ENCODE measurements at regions not wholly inside any gene's neighbourhood (a gene's known extent, or its start where the extent isn't known, plus 50 kb on each side); places are given as distances from the start of the nearest gene placed in this dataset.

DNA sequence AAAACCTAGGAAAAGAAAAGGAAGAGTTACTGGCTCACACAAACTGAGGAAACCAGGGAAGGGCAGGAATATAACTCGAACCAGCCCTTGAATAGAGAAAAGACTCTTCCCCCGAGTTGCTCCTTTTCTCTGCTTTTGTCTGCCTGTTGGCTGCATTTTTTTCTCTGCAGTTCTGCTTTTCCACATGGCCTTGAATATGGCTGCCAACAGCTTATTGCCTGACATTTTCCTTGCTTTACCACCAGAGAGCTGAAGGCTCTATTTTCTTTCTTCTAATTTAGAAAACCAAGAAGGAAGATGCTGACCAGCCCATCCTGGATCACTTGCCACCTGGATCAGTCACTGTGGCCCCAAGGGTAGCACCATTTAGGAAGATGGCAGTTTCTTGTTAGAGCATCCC is 164.8 kb upstream of the MAN1A1 start:
- H4K20me1 ChIP-seq (ENCODE audit: insufficient read depth), result no peaks in the 10 kb centered on the region
- H2AFZ ChIP-seq (ENCODE audit: low read depth, low read length), result no peak overlapping the region
- H3K36me3 ChIP-seq (ENCODE audit: insufficient read depth, low read length), result no peaks in the 10 kb centered on the region
- TF ChIP-seq MXI1 (conservative IDR thresholded peaks at IDR 0.05; ENCODE audit: poor library complexity, severe bottlenecking), result no peak
- no peak for TF ChIP-seq EP300 (conservative IDR thresholded peaks at IDR 0.05; ENCODE audit: poor library complexity, severe bottlenecking)
- TF ChIP-seq POLR2AphosphoS5 (IDR thresholded peaks at IDR 0.05), result no peak
- no peak for TF ChIP-seq RAD21 (conservative IDR thresholded peaks at IDR 0.05)
- TF ChIP-seq, protein P1, sequence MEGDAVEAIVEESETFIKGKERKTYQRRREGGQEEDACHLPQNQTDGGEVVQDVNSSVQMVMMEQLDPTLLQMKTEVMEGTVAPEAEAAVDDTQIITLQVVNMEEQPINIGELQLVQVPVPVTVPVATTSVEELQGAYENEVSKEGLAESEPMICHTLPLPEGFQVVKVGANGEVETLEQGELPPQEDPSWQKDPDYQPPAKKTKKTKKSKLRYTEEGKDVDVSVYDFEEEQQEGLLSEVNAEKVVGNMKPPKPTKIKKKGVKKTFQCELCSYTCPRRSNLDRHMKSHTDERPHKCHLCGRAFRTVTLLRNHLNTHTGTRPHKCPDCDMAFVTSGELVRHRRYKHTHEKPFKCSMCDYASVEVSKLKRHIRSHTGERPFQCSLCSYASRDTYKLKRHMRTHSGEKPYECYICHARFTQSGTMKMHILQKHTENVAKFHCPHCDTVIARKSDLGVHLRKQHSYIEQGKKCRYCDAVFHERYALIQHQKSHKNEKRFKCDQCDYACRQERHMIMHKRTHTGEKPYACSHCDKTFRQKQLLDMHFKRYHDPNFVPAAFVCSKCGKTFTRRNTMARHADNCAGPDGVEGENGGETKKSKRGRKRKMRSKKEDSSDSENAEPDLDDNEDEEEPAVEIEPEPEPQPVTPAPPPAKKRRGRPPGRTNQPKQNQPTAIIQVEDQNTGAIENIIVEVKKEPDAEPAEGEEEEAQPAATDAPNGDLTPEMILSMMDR (IDR thresholded peaks at IDR 0.05; ENCODE audit: poor library complexity, severe bottlenecking), result no peak
- no peak overlapping the region for H3K4me2 ChIP-seq (ENCODE audit: low read length)
- no peak overlapping the region for H3K27ac ChIP-seq (ENCODE audit: low read length)
- H3K27me3 ChIP-seq (ENCODE audit: insufficient read depth, low read depth, low read length), result no peaks in the 10 kb centered on the region
- H3K9ac ChIP-seq (ENCODE audit: low read length), result no peak overlapping the region
- H3K9me2 ChIP-seq (ENCODE audit: insufficient read depth, low read length), result no peaks in the 10 kb centered on the region
- H3K4me3 ChIP-seq (ENCODE audit: low read length), result no peak overlapping the region
- no peaks in the 10 kb centered on the region for H3F3A ChIP-seq (ENCODE audit: insufficient read depth, low read length, poor library complexity, severe bottlenecking)
- H3K9me3 ChIP-seq (ENCODE audit: low read length), result no peaks in the 10 kb centered on the region
- H3K79me2 ChIP-seq (replicated peaks; ENCODE audit: insufficient read depth, low read length), result no peaks in the 10 kb centered on the region

DNA sequence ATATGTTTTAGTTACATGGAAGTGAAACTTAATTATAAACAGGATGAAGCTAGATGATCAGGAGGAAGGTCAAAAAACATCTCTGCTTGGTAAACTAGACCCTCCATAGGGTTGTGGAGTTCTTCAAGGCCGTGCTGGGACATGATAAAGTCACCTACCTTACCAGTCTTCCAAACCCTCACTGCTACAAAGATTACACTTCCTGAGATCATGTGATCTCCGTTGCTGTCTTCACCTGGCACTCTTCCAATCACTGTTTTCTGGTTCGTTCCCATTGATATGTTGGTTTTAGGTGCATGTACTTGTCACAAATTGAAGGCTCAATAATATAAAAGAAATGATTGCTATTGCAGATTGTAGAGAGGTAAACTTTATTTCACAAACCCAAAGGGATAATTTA is 161.5 kb upstream of the MAN1A1 start:
- no peak overlapping the region for H3K4me2 ChIP-seq (ENCODE audit: low read length)
- H3K27me3 ChIP-seq (ENCODE audit: insufficient read depth, low read depth, low read length), result no peaks in the 10 kb centered on the region
- TF ChIP-seq RAD21 (conservative IDR thresholded peaks at IDR 0.05) (no peak), MXI1 (conservative IDR thresholded peaks at IDR 0.05; ENCODE audit: poor library complexity, severe bottlenecking) (no peak), TAF1 (IDR thresholded peaks at IDR 0.05; ENCODE audit: low read depth) (no peak), EP300 (conservative IDR thresholded peaks at IDR 0.05; ENCODE audit: poor library complexity, severe bottlenecking) (no peak), SMC3 (conservative IDR thresholded peaks at IDR 0.05; ENCODE audit: poor library complexity) (no peak), EZH2 (IDR thresholded peaks at IDR 0.05; ENCODE audit: borderline replicate concordance, insufficient read depth, low read length, poor library complexity, severe bottlenecking) (no peak), POLR2AphosphoS5 (IDR thresholded peaks at IDR 0.05) (no peak)
- TF ChIP-seq, protein P1 (IDR thresholded peaks at IDR 0.05; ENCODE audit: poor library complexity, severe bottlenecking), result no peak
- TF ChIP-seq, protein P2, sequence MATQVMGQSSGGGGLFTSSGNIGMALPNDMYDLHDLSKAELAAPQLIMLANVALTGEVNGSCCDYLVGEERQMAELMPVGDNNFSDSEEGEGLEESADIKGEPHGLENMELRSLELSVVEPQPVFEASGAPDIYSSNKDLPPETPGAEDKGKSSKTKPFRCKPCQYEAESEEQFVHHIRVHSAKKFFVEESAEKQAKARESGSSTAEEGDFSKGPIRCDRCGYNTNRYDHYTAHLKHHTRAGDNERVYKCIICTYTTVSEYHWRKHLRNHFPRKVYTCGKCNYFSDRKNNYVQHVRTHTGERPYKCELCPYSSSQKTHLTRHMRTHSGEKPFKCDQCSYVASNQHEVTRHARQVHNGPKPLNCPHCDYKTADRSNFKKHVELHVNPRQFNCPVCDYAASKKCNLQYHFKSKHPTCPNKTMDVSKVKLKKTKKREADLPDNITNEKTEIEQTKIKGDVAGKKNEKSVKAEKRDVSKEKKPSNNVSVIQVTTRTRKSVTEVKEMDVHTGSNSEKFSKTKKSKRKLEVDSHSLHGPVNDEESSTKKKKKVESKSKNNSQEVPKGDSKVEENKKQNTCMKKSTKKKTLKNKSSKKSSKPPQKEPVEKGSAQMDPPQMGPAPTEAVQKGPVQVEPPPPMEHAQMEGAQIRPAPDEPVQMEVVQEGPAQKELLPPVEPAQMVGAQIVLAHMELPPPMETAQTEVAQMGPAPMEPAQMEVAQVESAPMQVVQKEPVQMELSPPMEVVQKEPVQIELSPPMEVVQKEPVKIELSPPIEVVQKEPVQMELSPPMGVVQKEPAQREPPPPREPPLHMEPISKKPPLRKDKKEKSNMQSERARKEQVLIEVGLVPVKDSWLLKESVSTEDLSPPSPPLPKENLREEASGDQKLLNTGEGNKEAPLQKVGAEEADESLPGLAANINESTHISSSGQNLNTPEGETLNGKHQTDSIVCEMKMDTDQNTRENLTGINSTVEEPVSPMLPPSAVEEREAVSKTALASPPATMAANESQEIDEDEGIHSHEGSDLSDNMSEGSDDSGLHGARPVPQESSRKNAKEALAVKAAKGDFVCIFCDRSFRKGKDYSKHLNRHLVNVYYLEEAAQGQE (IDR thresholded peaks at IDR 0.05; ENCODE audit: borderline replicate concordance), result no peak
- H3K79me2 ChIP-seq (replicated peaks; ENCODE audit: insufficient read depth, low read length), result no peaks in the 10 kb centered on the region
- no peak overlapping the region for H3K4me3 ChIP-seq (ENCODE audit: low read length)
- no peaks in the 10 kb centered on the region for H3K9me3 ChIP-seq (ENCODE audit: low read length)
- no peaks in the 10 kb centered on the region for H3K36me3 ChIP-seq (ENCODE audit: insufficient read depth, low read length)
- H4K20me1 ChIP-seq (ENCODE audit: insufficient read depth), result no peaks in the 10 kb centered on the region
- no peaks in the 10 kb centered on the region for H3K9me2 ChIP-seq (ENCODE audit: insufficient read depth, low read length)
- H3K27ac ChIP-seq (ENCODE audit: low read length), result no peak overlapping the region
- no peak overlapping the region for H2AFZ ChIP-seq (ENCODE audit: low read depth, low read length)
- H3K9ac ChIP-seq (ENCODE audit: low read length), result no peak overlapping the region
- H3F3A ChIP-seq (ENCODE audit: insufficient read depth, low read length, poor library complexity, severe bottlenecking), result no peaks in the 10 kb centered on the region

All from neural cell (in vitro differentiated cells).